ENCODE measurements at regions not wholly inside any gene's neighbourhood (a gene's known extent, or its start where the extent isn't known, plus 50 kb on each side); places are given as distances from the start of the nearest gene placed in this dataset.

DNA sequence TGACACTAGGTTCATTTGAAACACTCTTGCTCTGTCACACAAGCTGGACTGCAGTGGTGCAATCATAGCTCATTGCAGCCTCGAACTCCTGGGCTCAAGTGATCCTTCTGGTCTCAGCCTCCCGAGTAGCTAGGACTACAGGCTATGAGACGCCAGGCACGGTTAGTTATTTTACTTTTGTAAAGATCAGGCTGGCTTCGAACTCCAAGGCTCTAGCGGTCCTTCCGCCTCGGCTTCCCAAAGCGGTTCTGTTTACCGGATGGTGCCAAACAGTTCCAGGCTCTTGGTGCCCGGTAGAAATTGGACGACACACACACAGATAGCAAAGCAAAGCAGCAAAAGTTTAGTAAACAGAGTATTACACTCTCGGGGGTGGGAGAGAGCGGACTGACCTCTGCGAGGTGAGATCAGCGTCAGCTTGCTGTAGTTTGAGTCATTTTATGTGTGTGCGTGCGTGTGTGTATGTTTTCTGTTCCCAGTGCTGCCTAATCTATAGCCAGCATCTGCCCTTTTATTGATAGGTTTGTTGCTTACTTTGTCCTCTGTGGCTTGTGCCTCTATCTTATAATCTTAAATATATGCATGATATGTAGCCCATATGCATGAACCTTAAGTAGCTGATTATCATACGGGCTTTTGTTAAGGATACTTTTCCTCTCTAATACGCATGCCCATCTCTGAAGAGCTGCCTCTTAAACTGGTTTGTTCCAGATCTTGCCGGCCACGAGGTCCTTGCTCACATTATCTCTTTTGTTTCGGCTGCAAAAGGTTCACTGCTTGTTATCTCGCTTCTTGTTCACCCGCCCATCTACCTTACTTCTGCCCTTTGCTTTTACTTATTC, 75.2 kb downstream of the OR2B2 start:
- peak in 1 of 2 donors; percentile 15 for TF ChIP-seq POLR2A (IDR thresholded peaks at IDR 0.05)
- TF ChIP-seq, protein P1, sequence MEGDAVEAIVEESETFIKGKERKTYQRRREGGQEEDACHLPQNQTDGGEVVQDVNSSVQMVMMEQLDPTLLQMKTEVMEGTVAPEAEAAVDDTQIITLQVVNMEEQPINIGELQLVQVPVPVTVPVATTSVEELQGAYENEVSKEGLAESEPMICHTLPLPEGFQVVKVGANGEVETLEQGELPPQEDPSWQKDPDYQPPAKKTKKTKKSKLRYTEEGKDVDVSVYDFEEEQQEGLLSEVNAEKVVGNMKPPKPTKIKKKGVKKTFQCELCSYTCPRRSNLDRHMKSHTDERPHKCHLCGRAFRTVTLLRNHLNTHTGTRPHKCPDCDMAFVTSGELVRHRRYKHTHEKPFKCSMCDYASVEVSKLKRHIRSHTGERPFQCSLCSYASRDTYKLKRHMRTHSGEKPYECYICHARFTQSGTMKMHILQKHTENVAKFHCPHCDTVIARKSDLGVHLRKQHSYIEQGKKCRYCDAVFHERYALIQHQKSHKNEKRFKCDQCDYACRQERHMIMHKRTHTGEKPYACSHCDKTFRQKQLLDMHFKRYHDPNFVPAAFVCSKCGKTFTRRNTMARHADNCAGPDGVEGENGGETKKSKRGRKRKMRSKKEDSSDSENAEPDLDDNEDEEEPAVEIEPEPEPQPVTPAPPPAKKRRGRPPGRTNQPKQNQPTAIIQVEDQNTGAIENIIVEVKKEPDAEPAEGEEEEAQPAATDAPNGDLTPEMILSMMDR (IDR thresholded peaks at IDR 0.05): no peak
- TF ChIP-seq POLR2AphosphoS5 (IDR thresholded peaks at IDR 0.05): no peak

All from gastroesophageal sphincter (tissue), 3 donors.